Fibroblast of upper back skin (primary cell): ENCODE measurements at regions not wholly inside any gene's neighbourhood (a gene's known extent, or its start where the extent isn't known, plus 50 kb on each side); places are given as distances from the start of the nearest gene placed in this dataset.
"Not testable (repeated sequence)": the region's sequence is repeated elsewhere in the genome, so short reads cannot be mapped to it uniquely, and the experiment has no call there.

ENCODE experiments used
- DNase-seq: peaks from one replicate; pipeline ENCODE4 v3.0.0-alpha.2; 2013

DNA sequence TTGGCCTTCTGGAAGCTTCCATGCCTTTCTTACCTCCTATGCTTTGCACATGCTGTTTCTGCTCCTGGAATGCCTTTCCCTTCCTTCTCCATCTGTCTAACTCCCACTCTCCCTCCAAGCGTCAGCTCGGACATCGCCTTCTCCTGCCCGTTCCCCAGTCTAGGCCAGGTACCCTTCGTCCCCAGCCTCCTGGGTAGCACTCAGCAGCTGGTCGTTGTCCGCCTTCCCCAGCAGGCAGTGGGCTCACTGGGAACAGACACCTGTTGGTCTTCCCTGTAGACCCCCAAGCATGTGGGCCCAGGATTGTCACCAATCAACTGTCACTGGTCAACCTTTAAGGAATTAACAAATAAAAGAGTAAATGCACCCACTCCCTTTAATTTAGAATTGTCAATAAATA, 202.2 kb downstream of the RGS3 start:
- no peak for DNase-seq

DNA sequence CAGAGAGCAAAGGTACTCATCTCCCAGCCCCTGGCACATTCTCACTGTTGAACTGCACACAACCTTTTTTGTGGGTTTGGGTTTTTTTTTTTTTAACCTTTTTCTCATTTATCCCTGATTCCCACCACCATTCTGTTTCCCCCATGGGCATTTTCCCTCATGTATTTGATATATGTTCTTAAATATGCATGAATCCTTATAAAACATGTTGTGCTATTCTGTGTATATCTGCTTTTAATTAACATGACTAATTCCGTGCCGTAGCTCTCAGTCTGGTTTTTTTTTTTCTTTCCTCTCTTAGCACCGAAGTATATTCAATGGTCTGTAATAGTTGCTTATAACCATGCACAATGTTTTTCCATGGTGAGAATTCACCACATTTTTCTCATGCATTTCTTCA, 204.5 kb downstream of the RGS3 start:
- peak; percentile 88 for DNase-seq

DNA sequence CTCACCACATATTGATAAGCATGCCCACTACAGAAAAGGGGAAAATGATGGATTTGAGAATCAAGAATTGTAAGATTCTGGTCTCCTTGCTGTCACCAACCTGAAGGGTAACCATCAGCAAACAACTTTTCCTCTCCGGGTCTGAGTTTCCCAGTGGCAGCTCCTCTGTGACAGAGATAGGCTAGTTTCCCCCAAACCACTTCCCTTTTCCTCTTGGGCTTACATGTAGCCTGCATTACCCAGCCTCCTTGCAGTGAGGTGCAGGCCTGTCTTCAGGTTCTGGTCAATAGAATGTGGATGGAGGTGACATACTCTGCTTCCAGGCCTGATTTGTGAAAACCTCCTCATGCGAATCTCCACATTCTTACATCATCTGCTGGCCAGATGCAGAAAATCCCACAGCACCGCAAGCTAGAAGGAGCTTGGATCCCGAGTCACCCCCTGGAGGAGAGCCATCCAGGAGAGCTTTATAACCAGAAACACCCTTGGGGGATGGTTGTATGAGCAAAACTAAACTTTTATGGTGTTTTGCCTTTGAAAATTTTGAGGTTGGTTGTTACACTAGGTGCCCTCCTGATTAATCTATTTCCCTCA, 206.1 kb downstream of the RGS3 start:
- DNase-seq: peak; percentile 82

DNA sequence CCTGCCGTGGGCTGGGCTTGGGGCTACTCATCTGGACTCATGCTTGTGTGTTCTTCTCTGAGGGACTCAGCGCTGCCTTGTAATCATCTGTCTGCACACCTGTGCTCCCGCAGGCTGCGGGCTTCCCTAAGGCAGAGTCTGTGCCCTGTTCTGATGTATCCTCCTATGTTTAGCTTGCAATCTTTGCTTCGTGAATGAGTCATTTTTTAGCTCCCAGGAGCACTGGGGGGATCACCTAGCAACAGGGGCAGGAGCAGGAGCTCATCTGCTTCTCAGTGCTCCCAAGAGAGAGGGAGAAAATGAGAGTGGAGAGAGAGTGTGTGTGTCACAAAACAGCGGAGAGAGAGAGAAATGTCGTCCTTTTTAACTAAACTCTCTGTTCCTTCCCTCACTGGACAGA, 202.4 kb upstream of the ZNF618 start:
- peak; percentile 80 for DNase-seq

DNA sequence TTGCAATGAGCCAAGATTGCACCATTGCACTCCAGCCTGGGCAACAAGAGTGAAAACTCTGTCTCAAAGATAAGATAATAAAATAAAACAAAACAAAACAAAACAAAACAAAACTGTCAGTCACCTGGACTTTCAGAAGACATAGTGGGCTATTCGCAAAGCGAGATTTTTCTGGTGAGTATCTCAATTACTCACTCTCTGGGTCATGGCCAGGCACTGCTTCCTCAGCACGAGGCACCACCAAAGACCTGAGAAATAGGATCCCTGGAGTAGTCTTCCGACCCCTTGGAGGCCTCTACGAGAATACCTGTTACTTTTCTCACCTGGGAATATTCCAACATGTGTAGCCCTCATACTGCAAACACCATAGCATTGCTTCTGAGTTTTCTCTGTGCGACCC, 201.7 kb upstream of the ZNF618 start:
- peak; percentile 67 for DNase-seq

DNA sequence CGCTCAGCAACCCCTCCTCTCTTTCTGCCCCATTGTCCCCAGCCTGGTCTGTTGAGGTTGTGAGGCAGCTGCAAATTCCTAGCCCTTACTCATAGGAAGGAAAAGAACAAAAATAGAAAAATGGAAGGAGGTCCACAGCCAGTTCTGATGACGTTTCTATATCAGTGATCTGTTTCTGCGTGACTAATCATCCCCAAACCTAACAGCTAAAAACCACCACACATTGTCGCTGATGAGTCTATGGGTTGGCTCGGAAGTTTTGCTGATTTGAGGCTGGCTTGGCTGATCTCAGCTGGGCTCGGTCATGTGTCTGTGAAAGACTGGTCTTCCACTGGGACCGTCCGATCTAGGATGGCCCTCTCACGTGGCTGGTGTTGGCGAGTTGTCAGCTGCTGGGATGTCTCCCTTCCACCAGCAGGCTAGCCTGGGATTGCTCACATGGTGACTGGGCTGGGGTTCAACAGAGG, 200.6 kb upstream of the ZNF618 start:
- peak; percentile 99 for DNase-seq

DNA sequence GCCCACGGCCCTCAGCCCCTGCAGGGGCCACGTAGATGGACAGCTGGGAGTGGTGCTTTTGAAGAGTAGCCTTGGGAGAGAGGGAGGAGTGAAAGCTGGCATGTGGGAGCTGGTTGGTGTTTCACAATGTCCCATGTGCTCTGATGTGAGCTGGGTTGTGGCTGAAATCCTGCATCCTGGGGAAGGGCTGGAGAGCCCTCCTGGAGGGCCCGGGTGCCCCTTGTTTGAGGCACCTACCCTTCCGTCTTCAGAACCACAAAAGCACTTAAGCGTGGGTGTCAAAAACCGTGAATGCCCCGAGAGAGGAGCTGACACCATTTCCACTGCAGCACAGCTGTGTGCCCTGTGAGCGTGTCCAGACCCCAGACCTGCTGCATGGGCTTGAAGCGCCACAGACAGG, 199.1 kb upstream of the ZNF618 start:
- DNase-seq: no peak

DNA sequence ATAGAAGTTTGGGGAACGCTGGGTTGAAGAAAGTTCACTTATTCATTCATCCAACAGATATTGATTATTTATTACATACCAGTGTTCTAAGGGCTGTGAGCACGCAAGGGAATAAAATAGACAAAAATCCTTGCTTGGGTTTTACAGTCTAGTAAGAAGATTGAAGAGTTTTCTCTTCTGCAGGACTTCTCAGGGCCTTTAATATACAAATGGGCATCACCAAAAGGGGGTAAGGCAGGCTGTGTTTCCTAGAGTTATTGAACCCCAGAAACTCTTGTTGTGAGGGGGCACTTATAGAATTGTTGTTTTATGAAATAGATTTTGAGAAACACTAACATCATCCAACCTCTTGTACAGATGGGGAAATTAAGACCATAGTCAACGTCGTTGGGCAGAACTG, 198.5 kb upstream of the ZNF618 start:
- DNase-seq: no peak

DNA sequence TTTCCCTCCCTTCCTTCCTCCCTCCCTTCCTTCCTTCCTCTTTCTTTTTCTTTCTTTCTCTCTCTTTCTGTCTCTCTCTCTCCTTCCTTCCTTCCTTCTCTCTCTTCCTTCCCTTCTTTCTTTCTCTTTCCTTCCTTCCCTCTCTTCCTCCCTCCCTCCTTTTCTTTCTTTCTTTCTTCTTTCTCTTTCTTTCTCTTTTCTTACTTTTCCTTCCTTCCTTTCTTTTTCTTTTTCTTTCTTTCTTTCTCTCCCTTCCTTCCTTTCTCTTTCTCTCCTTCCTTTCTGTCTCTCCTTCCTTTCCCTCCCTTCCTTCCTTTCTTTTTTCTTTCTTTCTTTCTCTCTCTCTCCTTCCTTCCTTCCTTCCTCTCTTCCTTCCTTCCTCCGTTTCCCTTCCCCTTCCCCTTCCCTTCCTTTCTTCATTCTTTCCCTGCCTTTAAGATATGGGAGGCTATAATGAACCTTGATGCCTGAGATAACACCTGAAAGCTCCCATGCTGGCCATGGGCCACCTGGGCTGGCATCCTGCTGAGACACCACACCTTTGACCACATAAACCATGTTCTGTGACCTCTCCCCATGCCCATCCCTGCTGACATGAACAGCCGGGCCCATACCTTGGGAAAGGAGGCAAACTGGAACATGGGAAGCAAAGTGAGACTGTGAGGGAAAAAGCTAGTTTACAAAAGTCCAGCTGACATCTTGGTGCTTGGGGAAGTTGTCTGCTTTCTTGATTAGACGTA, 197.8 kb upstream of the ZNF618 start:
- DNase-seq: no peak

DNA sequence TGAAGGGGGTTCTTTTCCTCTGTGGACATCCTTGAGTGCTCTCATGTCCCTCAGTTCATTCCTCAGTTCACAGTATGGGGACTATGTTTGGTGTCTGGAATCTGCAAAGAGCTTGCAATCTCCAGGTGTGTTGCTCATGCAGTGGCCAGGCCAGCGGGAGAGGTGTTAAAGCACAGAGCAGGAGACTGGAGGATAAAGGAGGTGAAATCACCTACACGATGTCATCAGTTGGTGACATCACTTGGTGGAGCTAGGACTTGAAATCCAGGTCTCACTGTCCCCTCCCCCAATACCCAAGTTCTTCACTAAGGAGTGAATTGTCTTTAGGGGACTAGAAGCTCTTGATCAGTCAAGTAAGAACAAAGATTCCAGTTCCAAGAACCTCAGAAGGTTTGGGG, 197.3 kb upstream of the ZNF618 start:
- DNase-seq: no peak

DNA sequence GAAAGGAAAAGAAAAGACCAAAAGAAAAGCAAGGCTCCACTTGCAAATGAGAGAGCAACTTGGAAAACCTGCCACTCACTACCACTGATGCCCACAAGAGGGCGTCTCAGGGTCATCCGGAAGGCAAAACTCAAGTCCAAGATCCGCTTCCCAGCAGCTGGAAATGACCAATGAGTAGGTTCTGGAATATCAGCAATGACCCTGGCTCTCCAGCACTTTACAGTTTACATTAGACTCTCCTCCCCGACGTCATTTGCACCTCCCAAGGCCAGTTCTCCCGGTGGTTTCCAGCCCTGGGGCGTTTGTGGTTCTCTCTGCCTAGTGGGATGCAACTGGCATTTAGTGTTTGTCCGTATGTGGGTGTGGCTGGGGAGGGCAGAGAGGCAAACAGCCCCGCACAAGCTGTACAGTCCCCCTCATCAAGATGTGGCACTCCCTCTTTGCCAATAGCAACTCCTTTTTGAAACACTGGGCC, 193.8 kb upstream of the ZNF618 start:
- DNase-seq: peak; percentile 65

DNA sequence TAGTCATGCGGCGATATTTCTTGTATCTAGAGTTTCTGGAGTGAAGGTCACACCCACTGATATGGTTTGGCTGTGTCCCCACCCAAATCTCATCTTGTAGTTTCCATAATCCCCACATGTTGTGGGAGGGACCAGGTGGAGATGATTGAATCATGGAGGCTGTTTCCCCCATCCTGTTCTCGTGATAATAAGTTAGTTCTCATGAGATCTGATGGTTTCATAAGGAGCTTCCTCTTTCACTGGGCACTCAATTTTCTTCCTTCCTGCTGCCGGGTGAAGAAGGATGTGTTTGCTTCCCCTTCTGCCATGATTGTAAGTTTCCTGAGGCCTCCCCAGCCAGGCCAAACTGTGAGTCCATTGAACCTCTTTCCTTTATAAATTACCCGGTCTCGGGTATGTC, 190.5 kb upstream of the ZNF618 start:
- not testable (repeated sequence) for DNase-seq

DNA sequence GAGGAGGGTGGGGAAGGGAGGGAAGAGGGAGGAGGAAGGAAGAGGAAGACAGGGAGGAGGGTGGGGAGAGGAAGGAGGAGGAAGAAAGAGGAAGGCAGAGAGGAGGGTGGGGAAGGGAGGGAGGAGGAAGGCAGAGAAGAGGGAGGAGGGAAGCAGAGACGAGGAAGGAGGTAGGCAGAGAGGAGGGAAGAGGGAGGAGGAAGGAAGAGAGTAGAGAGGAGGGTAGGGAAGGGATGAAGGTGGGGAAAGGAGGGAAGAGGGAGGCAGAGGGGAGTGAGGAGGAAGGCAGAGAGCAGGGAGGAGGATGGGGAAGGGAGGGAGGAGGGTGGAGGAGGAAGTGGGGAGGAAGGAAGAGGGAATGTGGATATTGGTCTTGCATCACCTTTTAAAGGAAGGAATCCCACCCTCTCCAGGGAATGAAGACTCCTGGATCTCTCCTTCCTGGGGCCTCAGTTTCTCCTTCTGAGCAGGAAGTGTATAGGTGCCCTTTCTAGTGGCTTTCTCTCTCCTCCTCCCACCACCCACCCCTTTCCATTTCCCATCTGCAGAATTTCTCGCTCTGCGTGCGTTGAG, 188.9 kb upstream of the ZNF618 start:
- no peak for DNase-seq

DNA sequence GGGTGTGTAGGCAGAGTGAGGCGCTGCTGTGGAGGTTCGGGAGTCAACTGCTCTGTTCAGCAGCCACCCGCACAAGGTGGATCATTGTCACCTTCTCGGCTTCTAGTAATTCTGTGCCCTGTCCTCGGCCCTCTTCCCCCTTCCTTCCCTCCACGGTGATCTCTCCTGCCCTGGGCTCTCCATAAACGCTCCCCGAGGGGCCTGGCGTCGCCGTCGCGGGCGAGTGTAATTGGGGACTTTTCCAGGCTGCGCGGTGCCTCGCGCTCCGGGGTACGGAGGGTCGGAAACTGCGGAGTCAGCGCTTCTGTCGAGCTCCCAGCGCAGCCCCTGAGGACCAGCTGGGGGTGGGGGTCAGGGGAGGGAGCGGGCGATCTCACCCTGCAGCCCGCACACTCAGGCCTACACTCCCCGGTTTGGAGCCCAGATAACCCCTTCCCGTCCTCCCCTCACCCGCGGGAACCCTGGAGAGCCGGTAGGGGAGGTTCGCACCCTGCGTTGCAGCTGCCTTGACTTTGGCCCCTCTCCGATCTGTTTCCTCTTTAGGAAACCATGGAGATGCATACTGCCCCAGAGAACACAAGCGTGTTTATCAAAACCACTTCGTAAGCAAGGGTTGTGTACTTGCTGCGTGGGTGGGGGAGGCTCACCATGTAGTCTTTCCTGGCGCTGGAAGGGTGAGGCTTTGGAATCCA, 188.3 kb upstream of the ZNF618 start:
- no peak for DNase-seq

DNA sequence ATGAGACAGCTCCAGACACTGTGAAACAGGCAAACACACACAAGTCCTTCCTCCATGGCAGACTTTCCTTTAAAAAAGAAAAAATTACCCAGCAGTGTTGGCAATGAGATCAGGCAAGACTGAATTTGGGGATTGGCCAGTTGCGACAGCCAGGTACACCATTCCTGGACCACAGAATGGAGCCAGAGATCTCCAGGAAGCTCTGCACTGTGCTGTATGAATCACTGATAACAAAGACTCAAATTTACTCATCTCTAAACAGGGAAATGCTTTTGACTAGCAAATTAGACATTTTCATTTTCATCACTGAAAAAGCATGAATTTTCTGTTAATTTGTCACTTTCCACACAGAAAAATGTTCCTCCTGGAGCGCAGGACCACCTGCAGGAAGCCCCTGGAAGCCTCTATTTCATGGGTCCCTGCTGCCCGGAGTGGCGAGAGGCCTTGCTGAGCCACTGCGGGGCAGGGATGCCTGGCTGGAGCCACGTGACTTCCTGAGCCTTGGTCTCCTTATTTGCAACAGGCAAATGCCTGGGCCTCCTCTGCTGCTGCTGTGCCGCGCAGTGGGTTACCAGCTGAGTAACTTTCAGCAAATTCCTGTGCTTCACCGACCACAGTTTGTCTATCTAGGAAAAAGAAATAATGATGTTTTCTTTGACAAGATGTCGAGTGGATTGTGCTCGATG, 185.9 kb upstream of the ZNF618 start:
- no peak for DNase-seq

DNA sequence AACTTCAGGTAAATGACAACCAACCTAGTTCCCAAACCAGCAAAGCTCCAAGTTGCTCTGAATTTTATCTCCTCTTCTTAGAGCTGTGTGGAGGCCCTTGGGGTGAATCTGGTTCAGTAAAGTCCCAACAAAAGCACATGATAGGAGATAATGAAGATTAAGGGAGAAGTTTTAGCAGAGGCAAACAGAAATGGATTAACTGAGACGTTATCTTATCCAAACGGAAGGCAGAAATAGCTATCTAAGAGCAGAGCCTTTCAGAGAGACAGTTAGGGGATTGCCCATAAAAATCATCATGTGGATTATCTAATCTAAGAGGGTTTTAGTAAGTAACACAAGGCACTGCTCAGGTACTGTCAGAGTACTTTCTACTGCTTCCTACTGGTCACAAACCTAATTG, 183.9 kb upstream of the ZNF618 start:
- DNase-seq: no peak

DNA sequence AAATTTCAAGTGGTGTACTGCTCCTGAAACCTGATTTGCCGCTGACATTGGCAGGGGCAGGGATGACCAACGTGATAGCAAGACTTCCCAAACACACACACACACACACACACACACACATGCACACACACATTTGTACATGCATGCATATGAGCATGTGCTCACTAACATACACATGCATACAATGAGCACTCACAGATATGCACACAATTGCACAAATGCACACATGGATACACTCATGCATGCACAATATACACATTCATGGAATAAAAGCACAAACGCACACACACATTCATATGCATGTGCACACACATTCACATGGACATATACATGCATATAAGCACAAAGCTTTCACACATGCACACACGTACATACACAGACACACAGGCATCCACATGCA, 181.2 kb upstream of the ZNF618 start:
- no peak for DNase-seq

DNA sequence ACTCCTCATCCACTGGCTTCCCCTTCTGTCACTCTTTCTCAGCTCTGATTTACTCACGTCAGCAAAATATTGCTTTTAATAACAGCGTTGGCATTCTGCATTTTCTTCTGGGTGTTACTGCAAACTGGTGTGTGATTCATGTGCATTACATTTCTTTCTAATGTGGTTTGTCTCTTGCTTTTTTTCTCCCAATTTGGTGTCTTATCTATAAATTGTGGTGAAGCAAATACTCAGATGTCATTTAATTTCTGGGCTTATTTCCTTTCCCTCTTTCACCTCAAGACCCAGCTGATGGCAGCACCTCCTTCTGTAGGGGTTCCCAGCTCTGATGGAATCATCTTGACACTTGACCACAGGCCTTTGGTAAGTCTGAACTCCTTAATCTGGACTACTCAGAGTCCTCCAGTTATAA, 180.7 kb upstream of the ZNF618 start:
- DNase-seq: no peak

DNA sequence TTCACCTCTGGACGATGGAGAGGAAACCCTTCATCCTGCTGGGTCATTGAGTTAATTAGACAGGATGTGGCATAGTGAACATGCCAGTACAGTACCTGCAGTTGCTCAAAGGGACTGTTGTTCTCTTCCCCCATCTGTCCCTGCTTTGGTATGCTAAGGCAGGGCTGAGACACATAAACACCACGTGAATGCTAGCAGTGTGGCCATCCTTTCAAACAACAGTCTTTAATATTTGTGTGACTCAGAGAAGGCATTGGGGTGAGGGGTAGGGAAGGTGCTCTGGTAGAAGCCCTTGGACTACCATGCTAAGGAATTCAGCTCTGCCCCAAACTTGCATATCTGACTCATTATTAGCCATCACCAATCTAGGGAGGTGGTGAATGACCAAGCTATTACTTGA, 180.2 kb upstream of the ZNF618 start:
- DNase-seq: no peak

DNA sequence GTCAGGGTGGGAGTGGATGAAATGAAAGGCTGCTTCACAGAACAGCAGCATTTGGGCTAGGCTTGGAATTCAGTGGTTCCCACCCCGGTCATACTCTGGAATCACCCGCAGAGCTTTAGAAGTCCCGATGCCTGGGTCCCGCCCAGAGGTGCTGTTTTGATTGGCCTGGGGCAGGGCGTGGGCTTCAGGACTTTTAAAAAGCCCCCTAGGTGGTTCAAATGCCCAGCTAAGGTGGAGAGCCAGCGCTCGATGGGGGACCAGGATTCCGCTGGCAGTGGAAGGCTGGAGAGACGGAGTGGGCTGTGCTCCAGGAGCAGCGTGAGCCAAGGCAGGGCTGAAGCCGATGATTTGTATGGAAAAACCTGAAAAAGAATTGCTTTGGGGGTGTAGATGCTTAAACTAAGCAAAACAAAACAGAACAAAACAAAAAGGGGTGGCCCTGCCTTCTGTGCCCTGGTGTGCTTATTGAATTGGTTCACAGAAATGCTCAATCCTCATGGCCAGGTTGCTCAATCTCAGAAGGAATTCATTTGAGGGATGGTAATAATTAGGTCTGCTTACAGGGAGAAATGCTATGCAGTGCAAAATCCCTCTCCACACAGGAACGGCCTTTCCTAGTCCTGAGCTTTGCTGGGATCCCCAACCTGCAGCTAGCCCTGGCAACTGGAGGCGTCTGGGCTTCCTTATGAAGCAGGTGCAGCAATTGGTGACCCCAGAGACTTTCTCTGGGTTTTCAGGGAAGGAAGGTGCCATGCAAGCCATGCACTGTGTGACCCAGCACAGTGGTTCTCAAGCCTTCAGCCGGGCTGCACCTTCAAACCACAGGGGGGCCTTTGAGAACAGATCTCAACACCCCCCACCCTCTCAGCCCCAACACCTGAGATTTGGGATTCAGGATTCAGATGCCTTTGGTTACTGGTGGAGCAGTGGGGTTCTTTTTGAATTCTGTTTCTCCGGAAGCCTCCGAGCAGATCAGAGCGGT, 174.0 kb upstream of the ZNF618 start:
- DNase-seq: peak; percentile 12

DNA sequence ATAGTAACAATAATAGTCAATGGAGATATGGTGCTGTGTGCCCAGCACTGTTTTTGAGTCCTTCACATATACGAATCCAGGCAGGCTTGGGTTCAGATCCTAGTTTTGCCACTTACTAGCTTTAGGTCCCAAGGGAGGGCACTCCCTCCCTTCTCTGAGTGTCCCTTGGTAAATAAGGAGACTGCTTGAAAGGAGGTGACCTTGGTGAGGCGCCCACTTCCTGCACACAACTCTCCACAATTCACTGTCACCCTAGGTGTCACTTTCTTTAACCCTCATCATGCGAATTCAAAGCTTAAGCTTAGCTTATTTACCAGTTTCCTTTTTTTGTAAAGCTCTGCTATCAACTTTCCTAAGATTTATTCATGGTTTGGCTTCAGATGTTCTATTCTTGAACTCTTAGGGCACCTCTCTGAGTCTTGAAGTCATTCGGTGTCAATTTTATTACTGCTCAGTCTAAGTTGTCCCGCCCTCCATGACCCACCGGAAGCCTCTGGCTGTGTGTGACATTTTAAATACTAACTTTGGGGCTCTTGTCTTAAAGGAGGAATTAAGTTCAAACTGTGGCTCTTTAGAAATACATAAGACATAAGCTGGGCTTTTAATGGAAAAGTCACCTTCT, 170.7 kb upstream of the ZNF618 start:
- DNase-seq: no peak
